ENCODE measurements at regions not wholly inside any gene's neighbourhood (a gene's known extent, or its start where the extent isn't known, plus 50 kb on each side); places are given as distances from the start of the nearest gene placed in this dataset.
A peak's percentile ranks its signal among the peaks of the same experiment; 100 is the strongest.

DNA sequence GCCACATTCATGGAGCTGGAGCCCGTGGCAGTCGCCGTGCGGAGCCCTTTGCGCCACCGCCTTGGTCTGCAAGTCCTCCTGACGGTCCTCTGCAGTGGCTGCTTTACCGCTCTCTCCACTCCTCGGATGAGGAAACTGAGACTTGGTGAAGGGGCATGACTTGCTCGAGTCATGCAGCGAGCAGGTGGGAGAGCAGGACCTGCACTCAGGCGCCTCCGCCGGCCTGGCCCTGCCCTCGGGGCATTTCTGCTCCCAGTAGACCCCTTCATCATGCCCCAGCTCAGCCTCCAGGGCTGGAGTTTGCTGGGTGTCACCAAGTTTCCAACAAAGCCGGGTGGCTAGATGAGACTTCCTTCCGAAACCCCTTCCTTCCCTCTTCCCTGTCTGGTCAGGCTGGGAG lies 100.0 kb upstream of the TARDBP start:
- Histone ChIP-seq H3K36me3 (ENCODE audit: control insufficient read depth, insufficient read depth, low read length) (no peaks in the 10 kb centered on the region), H3K9ac (ENCODE audit: extremely low read depth, low read length, poor library complexity, severe bottlenecking) (no peak overlapping the region), H3K27me3 (ENCODE audit: control insufficient read depth, insufficient read depth, low read length, poor library complexity, severe bottlenecking) (no peaks in the 10 kb centered on the region), H3K27ac (ENCODE audit: low read depth, low read length) (no peak overlapping the region), H3K4me1 (ENCODE audit: control insufficient read depth, insufficient read depth, low read length) (no peaks in the 10 kb centered on the region), H3K9me3 (ENCODE audit: control insufficient read depth, low read length) (no peaks in the 10 kb centered on the region), H3K4me3 (ENCODE audit: low read length) (no peak overlapping the region)
- Mint-ChIP-seq H3K9me3 (no peaks in the 10 kb centered on the region), H3K36me3 (ENCODE audit: low read depth) (no peaks in the 10 kb centered on the region), H3K27ac (no peak overlapping the region), H3K4me1 (peaks cover 9% of the 10 kb centered on the region), H3K27me3 (ENCODE audit: insufficient read depth) (no peaks in the 10 kb centered on the region), H3K4me3 (no peak overlapping the region)
- 88 to 91% methylated on average over 16 to 17 of the region's 17 CpGs for WGBS, 2 experiments (ENCODE audit: insufficient coverage in 1 of 2, insufficient read length in 1 of 2)
- no peak for DNase-seq
- TF ChIP-seq, protein P1, sequence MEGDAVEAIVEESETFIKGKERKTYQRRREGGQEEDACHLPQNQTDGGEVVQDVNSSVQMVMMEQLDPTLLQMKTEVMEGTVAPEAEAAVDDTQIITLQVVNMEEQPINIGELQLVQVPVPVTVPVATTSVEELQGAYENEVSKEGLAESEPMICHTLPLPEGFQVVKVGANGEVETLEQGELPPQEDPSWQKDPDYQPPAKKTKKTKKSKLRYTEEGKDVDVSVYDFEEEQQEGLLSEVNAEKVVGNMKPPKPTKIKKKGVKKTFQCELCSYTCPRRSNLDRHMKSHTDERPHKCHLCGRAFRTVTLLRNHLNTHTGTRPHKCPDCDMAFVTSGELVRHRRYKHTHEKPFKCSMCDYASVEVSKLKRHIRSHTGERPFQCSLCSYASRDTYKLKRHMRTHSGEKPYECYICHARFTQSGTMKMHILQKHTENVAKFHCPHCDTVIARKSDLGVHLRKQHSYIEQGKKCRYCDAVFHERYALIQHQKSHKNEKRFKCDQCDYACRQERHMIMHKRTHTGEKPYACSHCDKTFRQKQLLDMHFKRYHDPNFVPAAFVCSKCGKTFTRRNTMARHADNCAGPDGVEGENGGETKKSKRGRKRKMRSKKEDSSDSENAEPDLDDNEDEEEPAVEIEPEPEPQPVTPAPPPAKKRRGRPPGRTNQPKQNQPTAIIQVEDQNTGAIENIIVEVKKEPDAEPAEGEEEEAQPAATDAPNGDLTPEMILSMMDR (conservative IDR thresholded peaks at IDR 0.05), result no peak

DNA sequence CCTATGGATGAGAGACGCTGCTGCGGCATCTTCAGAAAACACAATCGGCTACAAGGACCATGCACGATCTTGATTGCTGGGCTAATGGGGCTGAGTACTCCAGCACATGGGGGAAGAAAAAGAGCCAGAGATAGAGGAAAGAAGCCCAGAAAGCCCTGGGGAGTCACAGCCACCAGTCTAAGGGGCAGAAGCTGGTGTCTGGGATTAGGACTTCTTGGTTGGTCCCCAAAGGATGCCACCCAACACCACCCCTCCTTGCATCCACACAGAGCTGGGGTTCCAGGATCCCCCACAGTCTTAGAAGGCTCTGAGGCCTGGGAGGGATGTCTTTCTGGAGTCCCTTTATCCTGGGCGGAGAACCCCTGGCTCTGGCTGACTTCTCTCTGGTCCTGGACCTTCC lies 98.4 kb upstream of the TARDBP start:
- WGBS, 2 experiments (ENCODE audit: insufficient coverage in 1 of 2, insufficient read length in 1 of 2), result 95 to 97% methylated on average over 4 to 5 of the region's 5 CpGs
- Mint-ChIP-seq H3K27ac (no peak overlapping the region), H3K27me3 (ENCODE audit: insufficient read depth) (no peaks in the 10 kb centered on the region), H3K4me3 (no peak overlapping the region), H3K4me1 (no peaks in the 10 kb centered on the region), H3K9me3 (no peaks in the 10 kb centered on the region), H3K36me3 (ENCODE audit: low read depth) (no peaks in the 10 kb centered on the region)
- no peak overlapping the region for H3K27ac ChIP-seq (ENCODE audit: low read depth, low read length)
- H3K27me3 ChIP-seq (ENCODE audit: control insufficient read depth, insufficient read depth, low read length, poor library complexity, severe bottlenecking), result no peaks in the 10 kb centered on the region
- no peaks in the 10 kb centered on the region for H3K9me3 ChIP-seq (ENCODE audit: control insufficient read depth, low read length)
- no peak overlapping the region for H3K9ac ChIP-seq (ENCODE audit: extremely low read depth, low read length, poor library complexity, severe bottlenecking)
- no peaks in the 10 kb centered on the region for H3K36me3 ChIP-seq (ENCODE audit: control insufficient read depth, insufficient read depth, low read length)
- no peaks in the 10 kb centered on the region for H3K4me1 ChIP-seq (ENCODE audit: control insufficient read depth, insufficient read depth, low read length)
- H3K4me3 ChIP-seq (ENCODE audit: low read length), result no peak overlapping the region
- DNase-seq, result no peak
- TF ChIP-seq, protein P1 (conservative IDR thresholded peaks at IDR 0.05), result no peak

DNA sequence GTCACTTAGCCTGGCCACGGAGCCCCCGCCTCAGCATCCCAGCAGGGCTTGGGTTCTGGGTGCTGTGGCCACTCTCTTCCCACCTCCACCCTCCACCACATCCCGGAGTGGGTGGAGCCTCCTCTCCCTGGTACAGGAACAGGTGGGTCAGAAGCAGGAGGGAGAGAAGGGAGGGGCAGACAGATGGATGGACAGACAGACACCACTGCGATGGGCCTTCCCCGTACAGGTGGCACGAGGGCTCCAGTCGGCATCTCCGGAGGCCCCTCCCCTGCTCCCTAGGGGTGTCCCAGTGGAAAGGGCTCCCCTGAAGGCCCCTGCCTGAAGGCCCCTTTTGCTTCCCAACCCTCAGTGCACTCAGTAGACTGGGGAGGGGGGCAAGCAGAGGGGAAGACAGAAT lies 96.9 kb upstream of the TARDBP start:
- Histone ChIP-seq H3K9ac (ENCODE audit: extremely low read depth, low read length, poor library complexity, severe bottlenecking) (no peak overlapping the region), H3K9me3 (ENCODE audit: control insufficient read depth, low read length) (no peaks in the 10 kb centered on the region), H3K27ac (ENCODE audit: low read depth, low read length) (no peak overlapping the region), H3K4me1 (ENCODE audit: control insufficient read depth, insufficient read depth, low read length) (no peaks in the 10 kb centered on the region), H3K27me3 (ENCODE audit: control insufficient read depth, insufficient read depth, low read length, poor library complexity, severe bottlenecking) (no peaks in the 10 kb centered on the region), H3K4me3 (ENCODE audit: low read length) (no peak overlapping the region), H3K36me3 (ENCODE audit: control insufficient read depth, insufficient read depth, low read length) (no peaks in the 10 kb centered on the region)
- TF ChIP-seq, protein P1 (conservative IDR thresholded peaks at IDR 0.05), result no peak
- WGBS, 2 experiments (ENCODE audit: insufficient coverage in 1 of 2, insufficient read length in 1 of 2), result 93 to 94% methylated on average over 3 to 8 of the region's 8 CpGs
- Mint-ChIP-seq H3K27ac (no peak overlapping the region), H3K27me3 (ENCODE audit: insufficient read depth) (no peaks in the 10 kb centered on the region), H3K36me3 (ENCODE audit: low read depth) (no peaks in the 10 kb centered on the region), H3K9me3 (no peaks in the 10 kb centered on the region), H3K4me3 (no peak overlapping the region), H3K4me1 (no peaks in the 10 kb centered on the region)
- DNase-seq, result peak; percentile 51

All from endodermal cell (in vitro differentiated cells).